ENCODE measurements at regions not wholly inside any gene's neighbourhood (a gene's known extent, or its start where the extent isn't known, plus 50 kb on each side); places are given as distances from the start of the nearest gene placed in this dataset.

DNA sequence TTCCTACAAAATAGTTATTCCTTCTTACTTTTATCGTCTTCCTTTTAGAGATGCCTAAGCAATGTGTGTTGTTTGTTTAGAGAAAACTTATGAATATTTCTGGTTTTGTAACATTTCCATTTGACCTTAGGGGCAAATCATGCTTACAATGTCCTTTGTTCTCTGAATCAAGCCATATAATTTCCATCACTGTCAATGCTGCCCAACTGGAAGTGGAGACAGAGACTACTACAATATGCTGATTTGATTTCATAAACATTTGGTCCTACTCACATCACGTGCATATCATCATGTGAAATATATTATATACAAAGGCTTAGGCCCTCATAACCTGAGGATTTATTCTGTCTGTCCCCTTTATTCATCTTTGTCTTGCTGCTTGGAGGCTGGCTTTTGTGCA is 183.2 kb upstream of the CD180 start:
- no peak for TF ChIP-seq CTCF (IDR thresholded peaks at IDR 0.05)
- TF ChIP-seq POLR2A (IDR thresholded peaks at IDR 0.05) = no peak
- TF ChIP-seq POLR2AphosphoS5 (IDR thresholded peaks at IDR 0.05; ENCODE audit: insufficient read depth in 1 of 2, low read depth in 1 of 2) = no peak

Measured in vagina (tissue), 2 donors.